ENCODE measurements at regions not wholly inside any gene's neighbourhood (a gene's known extent, or its start where the extent isn't known, plus 50 kb on each side); places are given as distances from the start of the nearest gene placed in this dataset.
"Not testable (repeated sequence)": the region's sequence is repeated elsewhere in the genome, so short reads cannot be mapped to it uniquely, and the experiment has no call there.

GRCh38 chr13:88285329-88285728 is 614.2 kb downstream of the SLITRK5 start:
- H3K27me3 Mint-ChIP-seq, result no peaks in the 10 kb centered on the region
- no peak overlapping the region for H3K4me3 Mint-ChIP-seq
- H3K9me3 Mint-ChIP-seq (ENCODE audit: low read depth), result peaks cover 5% of the 10 kb centered on the region
- no peaks in the 10 kb centered on the region for H3K4me1 Mint-ChIP-seq
- no peaks in the 10 kb centered on the region for H3K36me3 Mint-ChIP-seq
- H3K27ac Mint-ChIP-seq, result no peak overlapping the region
- ATAC-seq, result no peak
- CTCF ChIA-PET, result no interaction called here
- DNase-seq, result no peak

- CTCF ChIA-PET, result no interaction called here
Observed at GRCh38 chr13:88288326-88288725, 617.2 kb downstream of the SLITRK5 start.

GRCh38 chr13:88291731-88292130 is 620.6 kb downstream of the SLITRK5 start:
- DNase-seq; H3K4me3 Mint-ChIP-seq; ATAC-seq; CTCF ChIA-PET; H3K36me3 Mint-ChIP-seq; H3K27ac Mint-ChIP-seq; H3K4me1 Mint-ChIP-seq; H3K9me3 Mint-ChIP-seq (ENCODE audit: low read depth); H3K27me3 Mint-ChIP-seq: not testable (repeated sequence)

More at GRCh38 chr13:88288326-88288725, 617.2 kb downstream of the SLITRK5 start:
- ATAC-seq, result no peak
- Mint-ChIP-seq H3K27me3 (no peaks in the 10 kb centered on the region), H3K9me3 (ENCODE audit: low read depth) (peaks cover 8% of the 10 kb centered on the region), H3K4me1 (no peaks in the 10 kb centered on the region), H3K27ac (no peak overlapping the region), H3K4me3 (no peak overlapping the region), H3K36me3 (no peaks in the 10 kb centered on the region)
- DNase-seq, result no peak

- DNase-seq (no peak), ATAC-seq (no peak)
- Mint-ChIP-seq H3K27ac (no peak overlapping the region), H3K9me3 (ENCODE audit: low read depth) (peaks cover 8% of the 10 kb centered on the region), H3K36me3 (no peaks in the 10 kb centered on the region), H3K27me3 (no peaks in the 10 kb centered on the region), H3K4me3 (no peak overlapping the region), H3K4me1 (no peaks in the 10 kb centered on the region)
- CTCF ChIA-PET, result no interaction called here
Observed at GRCh38 chr13:88294368-88294767, 623.2 kb downstream of the SLITRK5 start.

GRCh38 chr13:88303157-88303556 is 632.0 kb downstream of the SLITRK5 start:
- H3K9me3 Mint-ChIP-seq (ENCODE audit: low read depth), result peaks cover 6% of the 10 kb centered on the region
- no peaks in the 10 kb centered on the region for H3K27me3 Mint-ChIP-seq
- H3K36me3 Mint-ChIP-seq, result no peaks in the 10 kb centered on the region
- no peak overlapping the region for H3K4me3 Mint-ChIP-seq
- DNase-seq (no peak), ATAC-seq (no peak)
- CTCF ChIA-PET, result no interaction called here
- H3K27ac Mint-ChIP-seq, result no peak overlapping the region
- no peaks in the 10 kb centered on the region for H3K4me1 Mint-ChIP-seq

GRCh38 chr13:88303605-88304004 is 632.4 kb downstream of the SLITRK5 start:
- CTCF ChIA-PET, result no interaction called here
- Mint-ChIP-seq H3K27ac (no peak overlapping the region), H3K36me3 (no peaks in the 10 kb centered on the region), H3K4me3 (no peak overlapping the region), H3K27me3 (no peaks in the 10 kb centered on the region), H3K4me1 (no peaks in the 10 kb centered on the region), H3K9me3 (ENCODE audit: low read depth) (peaks cover 6% of the 10 kb centered on the region)
- ATAC-seq, result no peak
- no peak for DNase-seq

GRCh38 chr13:88314496-88314895 is 643.3 kb downstream of the SLITRK5 start:
- Mint-ChIP-seq H3K9me3 (ENCODE audit: low read depth) (peaks cover 10% of the 10 kb centered on the region), H3K36me3 (no peaks in the 10 kb centered on the region), H3K4me1 (no peaks in the 10 kb centered on the region), H3K27me3 (no peaks in the 10 kb centered on the region), H3K4me3 (no peak overlapping the region), H3K27ac (no peak overlapping the region)
- DNase-seq (no peak), ATAC-seq (no peak)
- CTCF ChIA-PET, result no interaction called here

- Mint-ChIP-seq H3K27ac (no peak overlapping the region), H3K4me1 (no peaks in the 10 kb centered on the region), H3K9me3 (ENCODE audit: low read depth) (peaks cover 6% of the 10 kb centered on the region), H3K4me3 (no peak overlapping the region), H3K36me3 (no peaks in the 10 kb centered on the region), H3K27me3 (no peaks in the 10 kb centered on the region)
- DNase-seq, result no peak
- CTCF ChIA-PET, result no interaction called here
- ATAC-seq, result no peak
Observed at GRCh38 chr13:88329066-88329465, 657.9 kb downstream of the SLITRK5 start.

- CTCF ChIA-PET, result no interaction called here
- H3K4me3 Mint-ChIP-seq, result no peak overlapping the region
- peaks cover 9% of the 10 kb centered on the region for H3K9me3 Mint-ChIP-seq (ENCODE audit: low read depth)
- peaks cover under 1% of the 10 kb centered on the region for H3K36me3 Mint-ChIP-seq
- no peaks in the 10 kb centered on the region for H3K27me3 Mint-ChIP-seq
- H3K4me1 Mint-ChIP-seq, result no peaks in the 10 kb centered on the region
- DNase-seq (no peak), ATAC-seq (no peak)
- H3K27ac Mint-ChIP-seq, result no peak overlapping the region
Observed at GRCh38 chr13:88339271-88339741, 668.1 kb downstream of the SLITRK5 start.

- Mint-ChIP-seq H3K27me3 (no peaks in the 10 kb centered on the region), H3K36me3 (peaks cover 3% of the 10 kb centered on the region), H3K4me3 (no peak overlapping the region), H3K9me3 (ENCODE audit: low read depth) (peaks cover 17% of the 10 kb centered on the region), H3K27ac (no peak overlapping the region), H3K4me1 (no peaks in the 10 kb centered on the region)
- DNase-seq (no peak), ATAC-seq (no peak)
- CTCF ChIA-PET, result no interaction called here
Observed at GRCh38 chr13:88345171-88345847, 674.1 kb downstream of the SLITRK5 start.

- Mint-ChIP-seq H3K27ac (no peak overlapping the region), H3K36me3 (no peaks in the 10 kb centered on the region), H3K27me3 (no peaks in the 10 kb centered on the region), H3K9me3 (ENCODE audit: low read depth) (peaks cover 9% of the 10 kb centered on the region), H3K4me1 (no peaks in the 10 kb centered on the region), H3K4me3 (no peak overlapping the region)
- no peak for ATAC-seq
- CTCF ChIA-PET, result no interaction called here
- DNase-seq, result no peak
Observed at GRCh38 chr13:88360761-88361160, 689.6 kb downstream of the SLITRK5 start.

GRCh38 chr13:88369866-88370265 is 698.7 kb downstream of the SLITRK5 start:
- CTCF ChIA-PET, result no interaction called here
- ATAC-seq (no peak), DNase-seq (no peak)
- Mint-ChIP-seq H3K4me3 (no peak overlapping the region), H3K4me1 (no peaks in the 10 kb centered on the region), H3K27ac (no peak overlapping the region), H3K36me3 (no peaks in the 10 kb centered on the region), H3K9me3 (ENCODE audit: low read depth) (no peaks in the 10 kb centered on the region), H3K27me3 (no peaks in the 10 kb centered on the region)

- no peak overlapping the region for H3K27ac Mint-ChIP-seq
- no peak for DNase-seq
- no peak for ATAC-seq
- no peaks in the 10 kb centered on the region for H3K36me3 Mint-ChIP-seq
- CTCF ChIA-PET, result no interaction called here
- H3K27me3 Mint-ChIP-seq, result no peaks in the 10 kb centered on the region
- peaks cover 4% of the 10 kb centered on the region for H3K9me3 Mint-ChIP-seq (ENCODE audit: low read depth)
- no peaks in the 10 kb centered on the region for H3K4me1 Mint-ChIP-seq
- no peak overlapping the region for H3K4me3 Mint-ChIP-seq
Observed at GRCh38 chr13:88376760-88377388, 705.7 kb downstream of the SLITRK5 start.

- no peak for DNase-seq
- no peak overlapping the region for H3K4me3 Mint-ChIP-seq
Observed at GRCh38 chr13:88377852-88378251, 706.7 kb downstream of the SLITRK5 start.

More at GRCh38 chr13:88377852-88378251, 706.7 kb downstream of the SLITRK5 start:
- Mint-ChIP-seq H3K27ac (no peak overlapping the region), H3K27me3 (no peaks in the 10 kb centered on the region), H3K36me3 (no peaks in the 10 kb centered on the region), H3K4me1 (no peaks in the 10 kb centered on the region), H3K9me3 (ENCODE audit: low read depth) (peaks cover 4% of the 10 kb centered on the region)
- CTCF ChIA-PET, result no interaction called here
- ATAC-seq, result no peak

Measured in activated CD8-positive, alpha-beta memory T cell treated with anti-CD3 and anti-CD28 coated beads, Interleukin-2, amount 10 ng/mL, durations not matched to agents 7 days and 5 days (primary cell).